ENCODE measurements at regions not wholly inside any gene's neighbourhood (a gene's known extent, or its start where the extent isn't known, plus 50 kb on each side); places are given as distances from the start of the nearest gene placed in this dataset.
A peak's percentile ranks its signal among the peaks of the same experiment; 100 is the strongest.

- peak in 1 of 3 experiments; percentile 18 for DNase-seq (ENCODE audit: low read depth in 2 of 3, low spot score in 2 of 3)
Measured at GRCh38 chr1:36609241-36610027, 126.7 kb upstream of the CSF3R start.

DNA sequence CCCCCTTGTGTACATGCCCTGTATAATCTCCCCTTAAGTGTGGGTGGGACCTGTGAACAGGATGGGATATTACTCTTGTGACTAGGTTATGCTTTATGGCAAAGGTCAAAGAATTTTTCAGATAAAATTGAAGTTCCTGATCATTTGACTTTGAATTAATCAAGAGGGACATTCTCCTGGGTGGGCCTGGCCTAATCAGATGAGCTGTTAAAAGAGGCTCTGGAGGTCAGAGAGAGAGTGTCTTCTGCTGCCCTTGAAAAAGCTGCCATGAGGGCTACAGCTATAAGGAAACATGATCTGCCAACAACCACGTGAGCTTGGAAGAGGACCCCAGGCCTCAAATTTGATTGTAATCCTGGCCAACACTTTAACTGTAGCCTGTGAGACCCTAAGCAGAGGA, 125.6 kb upstream of the CSF3R start:
- DNase-seq (ENCODE audit: low read depth in 2 of 3, low spot score in 2 of 3), result no peak

- DNase-seq (ENCODE audit: low read depth in 2 of 3, low spot score in 2 of 3), result no peak
Measured at GRCh38 chr1:36607263-36607651, 124.5 kb upstream of the CSF3R start.

DNA sequence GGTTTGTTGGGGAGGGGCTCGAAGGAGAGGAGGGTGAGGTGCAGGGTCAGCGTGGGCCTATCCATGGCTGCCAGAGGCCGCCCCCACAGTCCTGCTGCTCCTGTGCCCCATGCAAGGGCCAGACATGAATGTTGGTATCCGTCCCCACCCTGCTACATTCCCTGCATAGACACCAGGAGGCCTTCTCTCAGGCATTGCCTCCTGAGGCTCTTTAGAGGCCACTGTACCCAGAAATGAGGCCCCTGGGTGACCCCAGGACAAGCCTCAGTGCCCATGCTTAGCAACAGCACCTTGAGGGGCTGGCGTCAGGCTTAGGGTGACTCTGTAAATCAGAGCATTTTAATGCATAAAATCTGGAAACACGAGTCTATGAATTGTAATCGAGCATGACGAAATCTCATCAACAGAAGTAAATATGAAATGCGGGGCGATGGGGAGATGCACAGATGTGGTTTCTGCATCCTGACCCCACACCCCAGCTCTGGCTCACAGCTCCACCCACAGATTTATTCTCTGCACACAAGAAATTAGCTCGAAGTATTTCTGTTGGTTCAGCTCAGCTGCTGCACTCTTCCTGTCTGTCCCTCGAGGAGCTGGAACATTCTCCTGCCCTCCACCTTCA, 124.0 kb upstream of the CSF3R start:
- no peak for DNase-seq (ENCODE audit: low read depth in 2 of 3, low spot score in 2 of 3)

DNA sequence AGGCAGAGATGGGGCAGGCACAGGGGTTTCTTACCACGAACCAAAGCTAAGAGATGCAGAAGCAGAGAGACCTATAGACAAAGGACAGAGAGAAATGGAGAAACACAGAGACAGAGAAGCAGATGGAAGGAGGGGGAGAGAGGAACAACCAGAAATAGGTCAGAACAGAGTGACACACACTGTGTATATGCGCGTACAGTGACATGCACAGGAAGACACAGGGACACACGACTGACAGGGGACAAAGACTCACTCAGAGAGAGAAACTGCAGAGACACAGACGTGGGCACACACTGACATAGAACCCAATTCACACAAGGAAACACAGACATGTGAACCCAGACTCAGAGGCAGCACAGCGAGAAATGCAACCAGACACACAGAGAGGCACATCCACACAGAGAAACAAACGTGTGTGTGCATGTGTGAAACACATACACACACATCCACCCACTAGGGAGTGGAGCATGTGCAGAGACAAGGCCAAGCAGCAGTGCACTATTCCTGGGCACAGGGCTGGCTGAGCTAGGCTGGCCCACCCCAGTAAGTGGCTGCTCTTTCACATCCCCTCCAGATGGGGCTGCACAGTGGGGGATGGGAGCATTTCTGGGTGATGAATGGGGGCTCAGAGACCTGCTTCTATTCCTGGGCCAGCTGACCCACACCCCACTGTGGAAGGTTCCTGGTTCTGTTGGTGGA, 123.4 kb upstream of the CSF3R start:
- DNase-seq (ENCODE audit: low read depth in 2 of 3, low spot score in 2 of 3), result no peak

DNA sequence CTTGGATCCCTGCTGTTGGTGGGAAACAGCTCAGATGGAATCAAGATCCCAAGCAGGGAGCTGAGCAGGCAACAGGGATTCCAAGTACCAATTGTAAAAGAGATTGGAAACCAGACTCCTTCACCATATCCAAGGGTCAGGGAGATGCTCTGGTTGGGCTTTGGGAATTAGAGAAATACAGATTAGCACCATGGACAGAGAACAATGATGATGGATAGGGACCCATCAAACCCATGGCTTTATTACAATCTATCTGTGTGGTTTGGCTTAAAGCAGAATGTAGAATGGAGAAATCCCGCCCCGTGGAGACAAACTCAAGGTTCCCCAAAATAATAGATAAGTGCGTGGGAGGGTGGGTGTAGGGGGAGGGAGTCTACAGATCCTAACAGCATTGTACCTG, 120.7 kb upstream of the CSF3R start:
- DNase-seq (ENCODE audit: low read depth in 2 of 3, low spot score in 2 of 3), result no peak

DNA sequence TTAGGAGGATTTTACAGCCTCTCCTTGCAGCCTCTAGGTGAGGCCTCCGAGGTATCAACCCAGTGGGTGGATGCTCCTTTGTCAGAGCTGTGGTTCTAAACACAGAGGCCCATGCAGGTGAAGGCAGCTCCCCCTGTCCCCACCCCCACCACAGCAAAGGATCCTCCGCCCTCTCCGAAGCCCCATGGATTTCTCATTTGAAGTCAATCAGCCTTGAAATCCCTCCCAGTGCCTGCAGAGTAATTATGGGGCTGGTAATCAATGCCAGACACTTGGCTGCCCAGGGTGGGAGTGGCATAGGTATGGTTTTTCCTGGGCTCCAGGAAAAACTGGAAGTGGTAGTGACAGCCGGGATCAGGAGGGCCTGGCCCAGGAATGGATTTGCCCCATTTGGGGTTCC, 119.5 kb upstream of the CSF3R start:
- no peak for DNase-seq (ENCODE audit: low read depth in 2 of 3, low spot score in 2 of 3)

GRCh38 chr1:36599828-36600227, 117.1 kb upstream of the CSF3R start:
- no peak for DNase-seq (ENCODE audit: low read depth in 2 of 3, low spot score in 2 of 3)

DNA sequence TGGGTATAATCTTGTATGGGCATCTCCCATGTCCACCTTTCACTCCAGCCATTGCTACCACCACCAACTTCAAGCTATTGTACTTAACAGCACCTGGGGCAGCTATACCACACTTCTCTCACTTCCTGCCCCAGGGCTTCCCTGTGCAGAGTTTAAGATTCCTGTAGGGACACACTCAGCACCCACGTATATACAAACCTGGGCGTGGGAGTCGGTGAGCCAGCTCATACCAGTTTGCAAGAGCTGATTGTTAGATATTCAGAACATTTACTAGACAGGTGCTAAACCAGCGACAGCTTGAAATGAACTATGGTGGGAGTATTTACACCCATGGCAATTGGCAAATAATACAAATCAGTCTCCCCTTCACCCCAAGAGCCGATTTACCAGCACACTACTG, 114.8 kb upstream of the CSF3R start:
- no peak for DNase-seq (ENCODE audit: low read depth in 2 of 3, low spot score in 2 of 3)

DNA sequence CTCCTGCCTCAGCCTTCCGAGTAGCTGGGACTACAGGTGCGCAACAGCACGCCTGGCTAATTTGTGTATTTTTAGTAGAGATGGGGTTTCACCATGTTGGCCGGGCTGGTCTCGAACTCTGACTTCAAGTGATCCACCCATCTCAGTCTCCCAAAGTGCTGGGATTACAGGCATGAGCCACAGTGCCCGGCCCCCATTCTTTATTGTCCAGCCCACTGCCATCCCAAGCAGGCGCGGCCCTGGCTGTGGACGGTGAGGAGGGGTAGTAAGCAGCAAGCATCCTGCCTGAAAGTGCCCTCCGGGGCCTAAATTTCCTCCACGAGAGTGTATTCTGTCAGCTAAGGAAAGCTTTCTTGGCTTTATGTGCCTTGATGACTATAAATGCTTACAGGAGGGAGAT, 113.2 kb upstream of the CSF3R start:
- DNase-seq (ENCODE audit: low read depth in 2 of 3, low spot score in 2 of 3), result no peak

DNA sequence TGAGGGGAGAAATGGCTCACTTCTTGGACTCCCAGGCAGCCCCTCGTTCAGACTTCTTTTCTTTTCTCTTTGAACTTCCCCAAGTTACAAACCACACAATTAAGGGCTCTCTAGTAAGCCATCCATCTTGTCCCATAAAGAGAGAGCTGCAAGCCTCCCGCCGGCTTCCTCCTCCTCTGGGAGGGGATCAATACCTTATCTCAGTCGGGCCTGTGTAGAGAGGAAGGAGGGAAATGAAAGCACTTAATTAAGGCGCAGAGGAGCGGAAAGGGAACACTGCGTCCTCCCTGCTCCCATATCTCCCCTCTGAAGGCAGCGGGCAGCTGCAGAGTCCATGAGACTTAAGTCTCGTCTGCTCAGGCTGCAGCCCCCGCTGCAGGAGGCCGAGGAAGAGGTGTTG, 112.6 kb upstream of the CSF3R start:
- DNase-seq (ENCODE audit: low read depth in 2 of 3, low spot score in 2 of 3), result no peak

DNA sequence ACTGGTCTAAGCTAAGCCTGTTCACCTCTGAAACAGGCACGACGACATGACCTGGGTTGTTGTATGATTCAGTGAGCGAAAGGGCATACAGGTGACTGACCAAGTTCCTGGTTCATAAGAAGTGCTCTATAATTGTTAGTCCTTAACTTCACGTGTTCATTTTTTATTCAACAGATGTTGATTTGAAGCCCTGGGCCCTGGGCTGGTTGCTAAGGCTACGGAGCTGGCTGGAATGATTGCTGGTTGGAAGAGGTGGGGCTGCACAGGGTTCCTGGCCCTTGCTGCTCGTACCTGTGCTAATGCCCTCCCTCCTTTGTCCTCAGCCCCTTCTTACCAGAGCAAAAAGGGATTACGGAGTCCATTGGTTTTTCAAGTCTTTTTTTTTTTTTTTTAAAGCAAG, 111.3 kb upstream of the CSF3R start:
- DNase-seq (ENCODE audit: low read depth in 2 of 3, low spot score in 2 of 3), result no peak

- DNase-seq (ENCODE audit: low read depth in 2 of 3, low spot score in 2 of 3), result no peak
Measured at GRCh38 chr1:36591278-36591677, 108.6 kb upstream of the CSF3R start.

DNA sequence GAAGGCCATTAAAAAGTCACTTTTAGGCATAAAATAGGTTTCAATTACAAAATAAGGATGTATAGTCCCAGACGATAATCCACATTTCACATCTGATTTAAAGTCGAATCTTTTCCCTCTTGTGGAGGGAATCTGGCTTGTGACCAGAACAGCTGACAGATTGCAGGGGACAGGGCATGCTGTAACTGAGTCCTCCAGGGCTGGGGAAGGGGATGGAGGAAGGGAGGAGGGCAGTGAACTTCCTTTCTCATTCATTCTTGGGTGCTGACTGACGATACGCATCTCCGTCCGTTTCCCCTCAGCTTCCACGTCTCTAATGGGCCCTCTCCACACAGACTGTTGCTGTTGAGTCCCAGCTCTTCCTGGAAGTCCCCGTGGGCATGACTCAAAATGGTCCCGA, 108.1 kb upstream of the CSF3R start:
- DNase-seq (ENCODE audit: low read depth in 2 of 3, low spot score in 2 of 3), result no peak

DNA sequence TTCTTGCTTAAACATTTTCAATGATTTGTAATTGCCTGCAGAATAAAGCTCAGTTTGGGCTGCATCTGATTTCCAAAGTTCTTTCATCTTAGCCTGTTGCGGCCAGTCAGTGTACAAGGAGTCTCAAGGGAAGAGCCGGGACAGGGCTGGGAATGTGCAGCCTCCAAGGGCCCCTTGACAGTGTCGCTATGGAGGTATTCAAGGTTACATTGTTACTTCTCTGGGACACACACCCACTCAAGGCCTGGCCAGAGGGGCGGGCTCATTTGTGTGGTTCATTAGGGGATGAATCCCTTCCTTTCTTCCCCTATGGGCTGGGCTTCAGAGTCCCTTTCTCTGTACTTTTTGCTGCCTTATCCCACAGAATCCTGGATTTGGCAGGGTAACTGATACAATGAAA, 107.6 kb upstream of the CSF3R start:
- DNase-seq (ENCODE audit: low read depth in 2 of 3, low spot score in 2 of 3), result no peak

DNA sequence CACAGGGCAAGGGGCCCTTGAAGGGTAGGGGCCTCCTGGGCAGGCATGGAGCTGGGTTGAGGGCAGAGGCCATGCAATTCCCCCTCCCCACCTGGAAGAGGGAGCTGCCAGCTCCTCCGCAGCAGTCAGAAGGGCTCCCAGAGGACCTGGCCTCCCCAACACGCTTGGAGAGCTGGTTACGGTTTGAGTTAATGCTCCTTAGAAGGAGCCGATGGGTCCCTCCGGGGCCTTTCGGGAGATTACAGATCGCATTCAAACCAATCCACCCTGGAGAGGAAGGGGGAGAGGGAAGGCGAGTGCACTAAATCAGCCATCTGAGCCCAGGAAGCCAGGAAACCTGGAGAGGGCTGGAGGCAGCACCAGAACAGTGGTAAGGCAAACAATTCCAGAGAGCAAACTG, 106.3 kb upstream of the CSF3R start:
- no peak for DNase-seq (ENCODE audit: low read depth in 2 of 3, low spot score in 2 of 3)

DNA sequence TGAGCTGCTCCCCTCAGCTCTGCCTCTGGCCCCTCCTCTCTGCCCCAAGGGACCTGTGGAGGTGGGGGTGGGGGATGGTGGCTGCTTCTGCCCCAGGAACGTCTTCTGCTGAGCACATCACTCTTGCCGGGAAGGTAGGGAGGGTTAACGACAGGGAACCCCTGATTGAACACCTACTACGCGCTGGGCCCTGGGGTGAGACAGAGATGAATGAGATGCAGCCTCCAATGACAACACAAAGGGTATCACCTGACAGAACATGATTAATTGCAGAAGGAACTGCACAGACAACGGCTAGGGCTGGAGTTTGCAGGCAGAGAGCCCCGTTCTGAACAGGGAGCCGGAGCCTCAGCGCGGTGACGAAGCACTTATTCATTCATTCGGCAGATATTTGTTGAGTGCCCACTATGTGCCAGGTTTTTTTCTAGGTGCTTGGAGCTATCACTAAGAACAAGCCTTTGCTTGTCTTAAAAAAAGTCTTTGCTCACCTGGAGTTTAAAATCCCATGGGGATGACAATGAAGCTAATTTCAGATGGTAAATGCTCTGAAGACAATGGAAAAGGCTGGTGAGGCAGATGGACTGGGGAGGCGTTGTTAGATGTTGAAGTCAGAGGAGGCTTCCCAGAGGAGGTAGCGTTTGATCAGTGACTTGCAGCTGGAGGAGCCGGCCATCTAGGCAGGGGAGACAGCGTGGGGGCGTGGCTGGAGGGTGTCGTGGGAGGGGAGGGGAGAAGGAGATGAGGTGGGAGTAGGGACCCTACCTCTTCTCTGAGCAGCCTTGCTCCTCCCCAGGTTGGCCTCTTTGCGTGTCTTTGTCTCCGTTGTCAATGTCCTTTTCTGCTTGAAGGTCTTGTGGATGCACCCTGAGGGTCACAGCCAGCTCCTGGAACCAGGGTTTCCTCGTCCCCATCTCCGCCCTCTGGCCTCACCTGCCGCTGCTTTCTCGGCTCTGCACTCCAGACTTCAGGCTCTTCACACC, 103.1 kb upstream of the CSF3R start:
- no peak for DNase-seq (ENCODE audit: low read depth in 2 of 3, low spot score in 2 of 3)

- DNase-seq (ENCODE audit: low read depth in 2 of 3, low spot score in 2 of 3), result no peak
Measured at GRCh38 chr1:36584874-36585453, 102.3 kb upstream of the CSF3R start.

DNA sequence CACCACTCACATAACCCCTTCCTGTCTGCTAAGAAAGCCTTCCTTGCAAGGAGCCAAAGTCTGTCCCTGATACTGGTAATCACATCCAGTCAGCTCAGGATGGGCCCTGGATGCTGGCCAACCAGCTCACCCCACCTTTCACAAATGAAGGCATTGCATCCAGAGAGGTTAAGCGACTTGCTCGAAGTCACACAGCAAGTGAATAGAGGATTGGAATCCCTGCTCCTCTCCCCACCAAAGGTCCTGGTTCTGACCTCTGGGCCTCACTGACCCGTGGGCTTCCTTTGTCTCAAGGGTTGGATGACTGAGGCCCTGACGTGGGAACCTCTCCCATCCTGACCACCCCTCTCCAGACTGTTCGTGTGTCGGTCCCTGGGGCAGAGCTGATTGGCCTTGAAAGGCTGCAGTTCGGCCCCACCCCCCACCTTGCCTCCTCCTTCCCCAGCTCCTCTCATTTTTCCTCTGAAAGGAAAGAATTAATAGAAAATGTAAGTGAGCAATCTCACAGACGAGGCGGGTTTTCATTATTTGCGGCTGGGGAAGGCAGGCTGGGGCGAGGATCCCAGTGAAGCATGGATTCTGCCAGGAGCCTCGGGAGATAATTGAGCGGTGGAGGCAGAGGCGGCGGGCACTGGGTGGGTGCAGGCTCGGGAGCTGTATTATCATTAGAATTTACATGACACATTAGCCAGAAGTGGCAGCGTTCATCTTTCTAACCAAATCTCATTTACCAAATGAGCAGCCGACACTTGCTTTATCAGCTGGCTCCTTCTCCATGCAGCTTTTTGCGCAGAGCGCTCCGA, 101.5 kb upstream of the CSF3R start:
- no peak for DNase-seq (ENCODE audit: low read depth in 2 of 3, low spot score in 2 of 3)

DNA sequence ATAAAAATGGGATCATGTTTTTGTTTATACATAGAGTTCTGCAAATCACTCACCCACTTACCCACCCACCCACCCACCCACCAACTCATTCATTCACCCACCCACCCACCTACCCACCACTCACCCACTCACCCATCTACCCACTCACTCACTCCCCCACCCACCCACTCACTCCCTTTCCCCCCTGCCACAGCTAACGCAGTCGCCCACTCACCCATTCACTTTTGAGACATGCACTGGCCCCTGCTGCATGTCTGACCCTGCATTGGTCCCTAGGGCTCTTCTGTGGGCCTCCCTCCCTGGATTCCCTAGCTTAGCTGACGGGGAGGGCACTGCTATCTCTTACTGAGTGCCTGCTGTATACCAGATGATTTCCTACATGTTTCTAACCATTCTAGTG, 100.4 kb upstream of the CSF3R start:
- no peak for DNase-seq (ENCODE audit: low read depth in 2 of 3, low spot score in 2 of 3)
